ENCODE measurements at regions not wholly inside any gene's neighbourhood (a gene's known extent, or its start where the extent isn't known, plus 50 kb on each side); places are given as distances from the start of the nearest gene placed in this dataset.

GRCh38 chr3:177772908-177773557, 575.8 kb upstream of the TBL1XR1 start:
- TF ChIP-seq POLR2AphosphoS5 (IDR thresholded peaks at IDR 0.05): no peak
- TF ChIP-seq POLR2A (IDR thresholded peaks at IDR 0.05): no peak
- no peak for TF ChIP-seq EP300 (IDR thresholded peaks at IDR 0.05)
- TF ChIP-seq CTCF (IDR thresholded peaks at IDR 0.05): no peak
- DNase-seq (ENCODE audit: low spot score in 2 of 2): no peak
- WGBS: 75% methylated on average over 3 of the region's 3 CpGs

GRCh38 chr3:177773717-177774116, 576.4 kb upstream of the TBL1XR1 start:
- Histone ChIP-seq H3K27me3 (no peaks in the 10 kb centered on the region), H3K4me3 (no peak overlapping the region), H3K27ac (no peak overlapping the region), H3K4me1 (peaks cover 20% of the 10 kb centered on the region), H3K36me3 (no peaks in the 10 kb centered on the region), H3K9me3 (no peaks in the 10 kb centered on the region)
- no peak for DNase-seq (ENCODE audit: low spot score in 2 of 2)
- 94% methylated on average over 1 of the region's 1 CpG for WGBS
- TF ChIP-seq POLR2AphosphoS5 (IDR thresholded peaks at IDR 0.05): no peak
- TF ChIP-seq EP300 (IDR thresholded peaks at IDR 0.05): no peak
- no peak for TF ChIP-seq POLR2A (IDR thresholded peaks at IDR 0.05)
- no peak for TF ChIP-seq CTCF (IDR thresholded peaks at IDR 0.05)

More at GRCh38 chr3:177772908-177773557, 575.8 kb upstream of the TBL1XR1 start:
- H3K36me3 ChIP-seq: no peaks in the 10 kb centered on the region
- H3K27ac ChIP-seq: no peak overlapping the region
- no peaks in the 10 kb centered on the region for H3K9me3 ChIP-seq
- H3K4me3 ChIP-seq: no peak overlapping the region
- H3K27me3 ChIP-seq: no peaks in the 10 kb centered on the region
- peaks cover 19% of the 10 kb centered on the region for H3K4me1 ChIP-seq

DNA sequence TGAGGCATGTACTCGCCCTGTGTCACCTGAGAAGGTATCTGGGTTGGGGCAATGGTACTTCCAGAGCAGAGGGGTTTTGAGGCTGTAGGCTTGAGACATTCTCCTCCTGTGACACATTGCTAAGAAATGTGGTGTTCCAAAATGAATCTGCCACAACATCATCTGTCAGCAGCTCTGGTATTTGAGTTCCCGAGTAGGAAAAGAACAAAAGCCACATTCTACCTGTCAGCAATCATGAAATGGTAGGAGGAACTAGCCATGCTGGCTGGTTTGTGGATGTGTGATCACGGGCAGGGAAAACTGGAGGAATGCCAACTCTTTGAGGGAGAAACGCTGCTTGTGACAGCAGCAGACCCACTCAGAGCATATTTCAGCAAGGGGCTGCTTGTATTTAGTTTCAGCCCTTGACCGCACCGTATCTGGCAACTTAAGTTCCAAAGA, 579.4 kb upstream of the TBL1XR1 start:
- DNase-seq (ENCODE audit: low spot score in 2 of 2): no peak
- H3K9me3 ChIP-seq: no peaks in the 10 kb centered on the region
- TF ChIP-seq CTCF (IDR thresholded peaks at IDR 0.05) (no peak), POLR2AphosphoS5 (IDR thresholded peaks at IDR 0.05) (no peak), EP300 (IDR thresholded peaks at IDR 0.05) (no peak), POLR2A (IDR thresholded peaks at IDR 0.05) (no peak)

GRCh38 chr3:177777699-177778098, 580.4 kb upstream of the TBL1XR1 start:
- 43% methylated on average over 1 of the region's 1 CpG for WGBS
- Histone ChIP-seq H3K4me3 (no peak overlapping the region), H3K27ac (no peak overlapping the region), H3K27me3 (no peaks in the 10 kb centered on the region), H3K4me1 (peaks cover 12% of the 10 kb centered on the region), H3K9me3 (no peaks in the 10 kb centered on the region), H3K36me3 (no peaks in the 10 kb centered on the region)
- no peak for DNase-seq (ENCODE audit: low spot score in 2 of 2)
- TF ChIP-seq CTCF (IDR thresholded peaks at IDR 0.05) (peak; percentile 60 to 61), POLR2A (IDR thresholded peaks at IDR 0.05) (no peak)

More for the DNA sequence above, 579.4 kb upstream of the TBL1XR1 start:
- H3K27ac ChIP-seq: no peak overlapping the region
- no peaks in the 10 kb centered on the region for H3K36me3 ChIP-seq
- peaks cover 12% of the 10 kb centered on the region for H3K4me1 ChIP-seq
- WGBS: 76% methylated on average over 6 of the region's 6 CpGs
- H3K4me3 ChIP-seq: no peak overlapping the region
- H3K27me3 ChIP-seq: no peaks in the 10 kb centered on the region

GRCh38 chr3:177778633-177779032, 581.4 kb upstream of the TBL1XR1 start:
- H3K4me1 ChIP-seq: peaks cover 12% of the 10 kb centered on the region
- no peak overlapping the region for H3K27ac ChIP-seq
- H3K9me3 ChIP-seq: no peaks in the 10 kb centered on the region
- H3K36me3 ChIP-seq: no peaks in the 10 kb centered on the region
- H3K4me3 ChIP-seq: no peak overlapping the region
- no peak for TF ChIP-seq CTCF (IDR thresholded peaks at IDR 0.05)
- TF ChIP-seq POLR2A (IDR thresholded peaks at IDR 0.05): no peak
- no peak for TF ChIP-seq EP300 (IDR thresholded peaks at IDR 0.05)
- TF ChIP-seq POLR2AphosphoS5 (IDR thresholded peaks at IDR 0.05): no peak
- H3K27me3 ChIP-seq: no peaks in the 10 kb centered on the region
- no peak for DNase-seq (ENCODE audit: low spot score in 2 of 2)
- WGBS: 45% methylated on average over 1 of the region's 1 CpG
